Endodermal cell (in vitro differentiated cells): ENCODE measurements at regions not wholly inside any gene's neighbourhood (a gene's known extent, or its start where the extent isn't known, plus 50 kb on each side); places are given as distances from the start of the nearest gene placed in this dataset.

Experiments used
- DNase-seq: peaks from one replicate; pipeline ENCODE4 v3.0.0-alpha.2; 2017
- H3K27ac ChIP-seq: 2 replicates; pipeline ENCODE4 v1.5.1; 2013; ENCODE audit warnings: mild to moderate bottlenecking, low read depth, low read length, moderate library complexity
- H3K27me3 ChIP-seq: 2 replicates; pipeline ENCODE4 v1.6.1; 2013; ENCODE audit warnings: mild to moderate bottlenecking, low read length, moderate library complexity; ENCODE audit not compliant: insufficient read depth, control insufficient read depth, poor library complexity, severe bottlenecking
- H3K36me3 ChIP-seq: 2 replicates; pipeline ENCODE4 v1.7.0; 2013; ENCODE audit warnings: mild to moderate bottlenecking, low read length, moderate library complexity; ENCODE audit not compliant: control insufficient read depth, insufficient read depth
- H3K4me1 ChIP-seq: one replicate; pipeline ENCODE4 v1.7.0; 2013; ENCODE audit warnings: low read length; ENCODE audit not compliant: control insufficient read depth, insufficient read depth
- H3K4me3 ChIP-seq: 2 replicates; pipeline ENCODE4 v1.5.1; 2013; ENCODE audit warnings: mild to moderate bottlenecking, low read length, moderate library complexity
- H3K9ac ChIP-seq: 2 replicates; pipeline ENCODE4 v1.6.1; 2013; ENCODE audit warnings: mild to moderate bottlenecking, low read length, moderate library complexity; ENCODE audit not compliant: poor library complexity, severe bottlenecking; ENCODE audit errors: extremely low read depth
- H3K9me3 ChIP-seq: 2 replicates; pipeline ENCODE4 v1.6.1; 2013; ENCODE audit warnings: mild to moderate bottlenecking, low read length, moderate library complexity; ENCODE audit not compliant: control insufficient read depth
- H3K27ac Mint-ChIP-seq: 2 replicates; pipeline ENCODE4 v1.8.0; 2020; ENCODE audit warnings: mixed read lengths
- H3K27me3 Mint-ChIP-seq: 2 replicates; pipeline ENCODE4 v1.8.0; 2021; ENCODE audit warnings: mild to moderate bottlenecking, mixed read lengths; ENCODE audit not compliant: insufficient read depth
- H3K36me3 Mint-ChIP-seq: 2 replicates; pipeline ENCODE4 v1.8.0; 2020; ENCODE audit warnings: low read depth, mixed read lengths
- H3K4me1 Mint-ChIP-seq: 2 replicates; pipeline ENCODE4 v1.8.0; 2020; ENCODE audit warnings: mixed read lengths
- H3K4me3 Mint-ChIP-seq: 2 replicates; pipeline ENCODE4 v1.8.0; 2020; ENCODE audit warnings: mild to moderate bottlenecking, moderate library complexity, mixed read lengths
- H3K9me3 Mint-ChIP-seq: 2 replicates; pipeline ENCODE4 v1.8.0; 2020; ENCODE audit warnings: mild to moderate bottlenecking, mixed read lengths
- CTCF ChIP-seq: fragments of 200-600 bp; sonication (generic); conservative IDR thresholded peaks from 2 replicates; pipeline ENCODE4 v1.5.0; 2021; ENCODE audit warnings: antibody characterized with exemption, mild to moderate bottlenecking
- WGBS, 2 experiments: methylation state at CpG; one replicate each; pipeline versions ENCODE4 v1.1.5 to v1.1.7; 2013; ENCODE audit warnings: missing lambda C conversion rate in 2 of 2, mixed read lengths in 1 of 2; ENCODE audit not compliant: insufficient coverage in 1 of 2, insufficient read length in 1 of 2; 5-methylcytosine and 5-hydroxymethylcytosine counted together

- H3K4me3 Mint-ChIP-seq, result no peak overlapping the region
- H3K27ac Mint-ChIP-seq, result no peak overlapping the region
- no peaks in the 10 kb centered on the region for H3K27me3 ChIP-seq
- no peaks in the 10 kb centered on the region for H3K9me3 Mint-ChIP-seq
- no peaks in the 10 kb centered on the region for H3K4me1 ChIP-seq
- whole genome bisulfite sequencing, 2 experiments, result 99 to 100% methylated on average over 1 to 2 of the region's 2 CpGs
- H3K27me3 Mint-ChIP-seq, result no peaks in the 10 kb centered on the region
- H3K4me1 Mint-ChIP-seq, result no peaks in the 10 kb centered on the region
- no peaks in the 10 kb centered on the region for H3K36me3 Mint-ChIP-seq
- no peak for DNase-seq
- TF ChIP-seq CTCF, result no peak
- H3K4me3 ChIP-seq, result no peak overlapping the region
- H3K9me3 ChIP-seq, result no peaks in the 10 kb centered on the region
- no peak overlapping the region for H3K9ac ChIP-seq
- H3K27ac ChIP-seq, result no peak overlapping the region
- H3K36me3 ChIP-seq, result no peaks in the 10 kb centered on the region
These were observed 782.3 kb downstream of the AMY1C start for GRCh38 chr1:104531990-104532389.

GRCh38 chr1:104574620-104575019 lies 824.9 kb downstream of the AMY1C start:
- H3K4me1 Mint-ChIP-seq, result peaks cover 6% of the 10 kb centered on the region
- TF ChIP-seq CTCF, result no peak
- no peak overlapping the region for H3K4me3 Mint-ChIP-seq
- Histone ChIP-seq H3K27me3 (no peaks in the 10 kb centered on the region), H3K27ac (no peak overlapping the region), H3K9ac (no peak overlapping the region), H3K4me1 (no peaks in the 10 kb centered on the region), H3K9me3 (no peaks in the 10 kb centered on the region), H3K4me3 (no peak overlapping the region), H3K36me3 (no peaks in the 10 kb centered on the region)
- H3K9me3 Mint-ChIP-seq, result peaks cover 5% of the 10 kb centered on the region
- no peak overlapping the region for H3K27ac Mint-ChIP-seq
- H3K36me3 Mint-ChIP-seq, result no peaks in the 10 kb centered on the region
- H3K27me3 Mint-ChIP-seq, result peaks cover 1% of the 10 kb centered on the region
- 95% methylated on average over 2 of the region's 2 CpGs; no CpG with 5 or more reads in 1 of the 2 experiments for WGBS, 2 experiments
- no peak for DNase-seq

GRCh38 chr1:104592926-104593325 lies 843.2 kb downstream of the AMY1C start:
- Histone ChIP-seq H3K9ac (no peak overlapping the region), H3K4me3 (no peak overlapping the region), H3K27me3 (no peaks in the 10 kb centered on the region), H3K4me1 (peaks cover 5% of the 10 kb centered on the region), H3K27ac (no peak overlapping the region), H3K36me3 (no peaks in the 10 kb centered on the region), H3K9me3 (no peaks in the 10 kb centered on the region)
- Mint-ChIP-seq H3K4me1 (peaks cover 7% of the 10 kb centered on the region), H3K27ac (no peak overlapping the region), H3K27me3 (peaks cover 3% of the 10 kb centered on the region), H3K4me3 (no peak overlapping the region), H3K9me3 (peaks cover 12% of the 10 kb centered on the region), H3K36me3 (no peaks in the 10 kb centered on the region)
- WGBS, 2 experiments, result 100% methylated on average over 2 to 3 of the region's 3 CpGs
- no peak for DNase-seq
- no peak for TF ChIP-seq CTCF
